Stimulated activated CD4-positive, alpha-beta T cell treated with anti-CD3 and anti-CD28 coated beads, Interleukin-2, amount 100 ng/mL, for 4 hours (primary cell): ENCODE measurements at regions not wholly inside any gene's neighbourhood (a gene's known extent, or its start where the extent isn't known, plus 50 kb on each side); places are given as distances from the start of the nearest gene placed in this dataset.
"Not testable (repeated sequence)": the region's sequence is repeated elsewhere in the genome, so short reads cannot be mapped to it uniquely, and the experiment has no call there.

Experiments used
- DNase-seq: peaks from one replicate; pipeline ENCODE4 v3.0.0-alpha.2; 2020; ENCODE audit warnings: low read depth

GRCh38 chr14:37992499-37992898 lies 215.2 kb upstream of the SSTR1 start:
- no peak for DNase-seq

- no peak for DNase-seq
These were observed 212.8 kb upstream of the SSTR1 start for GRCh38 chr14:37994846-37995372.

- no peak for DNase-seq
These were observed 210.7 kb upstream of the SSTR1 start for GRCh38 chr14:37997017-37997416.

GRCh38 chr14:38000340-38000739 lies 207.4 kb upstream of the SSTR1 start:
- DNase-seq: no peak

GRCh38 chr14:38001501-38001900 lies 206.2 kb upstream of the SSTR1 start:
- no peak for DNase-seq

- no peak for DNase-seq
These were observed 203.7 kb upstream of the SSTR1 start for GRCh38 chr14:38003746-38004609.

- no peak for DNase-seq
These were observed 203.2 kb upstream of the SSTR1 start for GRCh38 chr14:38004610-38004879.

- not testable (repeated sequence) for DNase-seq
These were observed 196.5 kb upstream of the SSTR1 start for GRCh38 chr14:38011156-38011555.

GRCh38 chr14:38012056-38012455 lies 195.6 kb upstream of the SSTR1 start:
- no peak for DNase-seq

GRCh38 chr14:38016497-38016896 lies 191.2 kb upstream of the SSTR1 start:
- DNase-seq: no peak

- no peak for DNase-seq
These were observed 185.8 kb upstream of the SSTR1 start for GRCh38 chr14:38021861-38022260.

GRCh38 chr14:38022775-38023174 lies 184.9 kb upstream of the SSTR1 start:
- DNase-seq: no peak

- DNase-seq: no peak
These were observed 169.5 kb upstream of the SSTR1 start for GRCh38 chr14:38038171-38038570.

GRCh38 chr14:38038986-38039385 lies 168.7 kb upstream of the SSTR1 start:
- no peak for DNase-seq

- DNase-seq: no peak
These were observed 168.2 kb upstream of the SSTR1 start for GRCh38 chr14:38039496-38039895.

- DNase-seq: no peak
These were observed 167.3 kb upstream of the SSTR1 start for GRCh38 chr14:38040411-38040810.

GRCh38 chr14:38042322-38042721 lies 165.4 kb upstream of the SSTR1 start:
- DNase-seq: no peak

GRCh38 chr14:38044710-38045109 lies 163.0 kb upstream of the SSTR1 start:
- no peak for DNase-seq

- no peak for DNase-seq
These were observed 162.2 kb upstream of the SSTR1 start for GRCh38 chr14:38045461-38045860.

GRCh38 chr14:38046160-38046559 lies 161.5 kb upstream of the SSTR1 start:
- DNase-seq: no peak

GRCh38 chr14:38047195-38047902 lies 160.4 kb upstream of the SSTR1 start:
- DNase-seq: no peak

GRCh38 chr14:38053666-38054065 lies 154.0 kb upstream of the SSTR1 start:
- no peak for DNase-seq

GRCh38 chr14:38056270-38056669 lies 151.4 kb upstream of the SSTR1 start:
- DNase-seq: no peak
